ENCODE measurements at regions not wholly inside any gene's neighbourhood (a gene's known extent, or its start where the extent isn't known, plus 50 kb on each side); places are given as distances from the start of the nearest gene placed in this dataset.

GRCh38 chr6:163950159-163950558 lies 535.6 kb downstream of the QKI start:
- H3K4me1 Mint-ChIP-seq = no peaks in the 10 kb centered on the region
- CTCF ChIA-PET = no interaction called here

DNA sequence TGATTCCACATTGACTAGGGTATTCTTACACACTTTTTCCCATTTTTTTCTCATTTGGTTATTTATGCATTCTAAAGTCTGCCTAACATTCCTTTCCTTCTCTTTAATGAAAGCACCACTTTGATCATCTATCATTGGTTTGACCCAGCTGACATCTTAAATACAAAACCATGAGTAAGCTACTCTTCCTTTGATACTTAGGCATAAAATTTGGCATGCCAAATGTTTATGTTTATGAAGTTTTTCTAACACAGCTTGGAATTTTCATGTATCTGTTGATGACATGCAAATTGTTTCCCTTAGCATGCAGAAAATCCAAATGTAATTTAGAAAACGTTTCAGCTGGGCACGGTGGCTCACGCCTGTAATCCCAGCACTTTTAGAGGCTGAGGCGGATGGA lies 534.9 kb downstream of the QKI start:
- no peaks in the 10 kb centered on the region for H3K4me1 Mint-ChIP-seq
- Histone ChIP-seq H3K4me1 (ENCODE audit: control insufficient read depth in 2 of 2, insufficient read depth in 2 of 2, low read length in 2 of 2) (no peaks in the 10 kb centered on the region), H3K4me3 (ENCODE audit: low read length) (no peak overlapping the region), H3K36me3 (ENCODE audit: control insufficient read depth in 2 of 3, insufficient read depth in 3 of 3, low read length in 3 of 3) (no peaks in the 10 kb centered on the region), H3K27me3 (ENCODE audit: control insufficient read depth in 2 of 2, insufficient read depth in 2 of 2, low read length in 2 of 2) (no peaks in the 10 kb centered on the region), H3K27ac (ENCODE audit: low read depth, low read length) (no peak overlapping the region), H3K9me3 (ENCODE audit: control insufficient read depth in 2 of 3, low read length in 3 of 3) (no peaks in the 10 kb centered on the region)
- peaks cover 12 to 43% (median 34%) of the 10 kb centered on the region in 5 donors for H3K27me3 Mint-ChIP-seq
- ChIA-PET POLR2A (no interaction called here), CTCF (no interaction called here)
- DNase-seq (no peak), ATAC-seq (no peak)
- no peak overlapping the region for H3K4me3 Mint-ChIP-seq
- H3K27ac Mint-ChIP-seq = no peak overlapping the region
- intact Hi-C loops (cut with micrococcal nuclease) = no loop called here
- peaks cover 0 to 2% (median 0%) of the 10 kb centered on the region in 11 donors for H3K9me3 Mint-ChIP-seq
- no peaks in the 10 kb centered on the region for H3K36me3 Mint-ChIP-seq

More at GRCh38 chr6:163950159-163950558, 535.6 kb downstream of the QKI start:
- no peaks in the 10 kb centered on the region for H3K36me3 Mint-ChIP-seq
- Histone ChIP-seq H3K4me1 (ENCODE audit: control insufficient read depth in 2 of 2, insufficient read depth in 2 of 2, low read length in 2 of 2) (no peaks in the 10 kb centered on the region), H3K27me3 (ENCODE audit: control insufficient read depth in 2 of 2, insufficient read depth in 2 of 2, low read length in 2 of 2) (no peaks in the 10 kb centered on the region), H3K36me3 (ENCODE audit: control insufficient read depth in 2 of 3, insufficient read depth in 3 of 3, low read length in 3 of 3) (no peaks in the 10 kb centered on the region), H3K4me3 (ENCODE audit: low read length) (no peak overlapping the region), H3K9me3 (ENCODE audit: control insufficient read depth in 2 of 3, low read length in 3 of 3) (no peaks in the 10 kb centered on the region), H3K27ac (ENCODE audit: low read depth, low read length) (no peak overlapping the region)
- no peak overlapping the region for H3K27ac Mint-ChIP-seq
- DNase-seq (no peak), ATAC-seq (no peak)
- no peak overlapping the region for H3K4me3 Mint-ChIP-seq
- POLR2A ChIA-PET = no interaction called here
- peaks cover 0 to 2% (median 0%) of the 10 kb centered on the region in 11 donors for H3K9me3 Mint-ChIP-seq
- peaks cover 11 to 51% (median 30%) of the 10 kb centered on the region in 5 donors for H3K27me3 Mint-ChIP-seq
- intact Hi-C loops (cut with micrococcal nuclease) = no loop called here

GRCh38 chr6:163948250-163948649 lies 533.7 kb downstream of the QKI start:
- Mint-ChIP-seq H3K27me3 (peaks cover 18 to 41% (median 34%) of the 10 kb centered on the region in 5 donors), H3K27ac (no peak overlapping the region), H3K4me3 (no peak overlapping the region), H3K4me1 (no peaks in the 10 kb centered on the region), H3K36me3 (no peaks in the 10 kb centered on the region), H3K9me3 (peaks cover 0 to 2% (median 0%) of the 10 kb centered on the region in 11 donors)
- no peaks in the 10 kb centered on the region for H3K27me3 ChIP-seq (ENCODE audit: control insufficient read depth in 2 of 2, insufficient read depth in 2 of 2, low read length in 2 of 2)
- intact Hi-C loops (cut with micrococcal nuclease) = no loop called here
- no peak overlapping the region for H3K27ac ChIP-seq (ENCODE audit: low read depth, low read length)
- CTCF ChIA-PET = no interaction called here
- H3K9me3 ChIP-seq (ENCODE audit: control insufficient read depth in 2 of 3, low read length in 3 of 3) = no peaks in the 10 kb centered on the region
- no peaks in the 10 kb centered on the region for H3K4me1 ChIP-seq (ENCODE audit: control insufficient read depth in 2 of 2, insufficient read depth in 2 of 2, low read length in 2 of 2)
- ATAC-seq (no peak), DNase-seq (no peak)
- POLR2A ChIA-PET = no interaction called here
- no peaks in the 10 kb centered on the region for H3K36me3 ChIP-seq (ENCODE audit: control insufficient read depth in 2 of 3, insufficient read depth in 3 of 3, low read length in 3 of 3)
- H3K4me3 ChIP-seq (ENCODE audit: low read length) = no peak overlapping the region

GRCh38 chr6:163947276-163947675 lies 532.8 kb downstream of the QKI start:
- no peaks in the 10 kb centered on the region for H3K4me1 Mint-ChIP-seq
- CTCF ChIA-PET = interaction anchor here (0.6 kb wide), 1 partner anchor 1090 kb away, joined by 3 read pairs; no protein-coding TSS in a partner anchor
- no peak overlapping the region for H3K27ac Mint-ChIP-seq
- POLR2A ChIA-PET = no interaction called here
- DNase-seq = no peak
- ATAC-seq = no peak
- H3K4me3 Mint-ChIP-seq = no peak overlapping the region
- intact Hi-C loops (cut with micrococcal nuclease) = no loop called here
- H3K9me3 Mint-ChIP-seq = peaks cover 0 to 2% (median 0%) of the 10 kb centered on the region in 11 donors
- Histone ChIP-seq H3K27me3 (ENCODE audit: control insufficient read depth in 2 of 2, insufficient read depth in 2 of 2, low read length in 2 of 2) (no peaks in the 10 kb centered on the region), H3K27ac (ENCODE audit: low read depth, low read length) (no peak overlapping the region), H3K4me1 (ENCODE audit: control insufficient read depth in 2 of 2, insufficient read depth in 2 of 2, low read length in 2 of 2) (no peaks in the 10 kb centered on the region), H3K36me3 (ENCODE audit: control insufficient read depth in 2 of 3, insufficient read depth in 3 of 3, low read length in 3 of 3) (no peaks in the 10 kb centered on the region), H3K4me3 (ENCODE audit: low read length) (no peak overlapping the region), H3K9me3 (ENCODE audit: control insufficient read depth in 2 of 3, low read length in 3 of 3) (no peaks in the 10 kb centered on the region)
- H3K27me3 Mint-ChIP-seq = peaks cover 15 to 45% (median 36%) of the 10 kb centered on the region in 5 donors
- no peaks in the 10 kb centered on the region for H3K36me3 Mint-ChIP-seq

DNA sequence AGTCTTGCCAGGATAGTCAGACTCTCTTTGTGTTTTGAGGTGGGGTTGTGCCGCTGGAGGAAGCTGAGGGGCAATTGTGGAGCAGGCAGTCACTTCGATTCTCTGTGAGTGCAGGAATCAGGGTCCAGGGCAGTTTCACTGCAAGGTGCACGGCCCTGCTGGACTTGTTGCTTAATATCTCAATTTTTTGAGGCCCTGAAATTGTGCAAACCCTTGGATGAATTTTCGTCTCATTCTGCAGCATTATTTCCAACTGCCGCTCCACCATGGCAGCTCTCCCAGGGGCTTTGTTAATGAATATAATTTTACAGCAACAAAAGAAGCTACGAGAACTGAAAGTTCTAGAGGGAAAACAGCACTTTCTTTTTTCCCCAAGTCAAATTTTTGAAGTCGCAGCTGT lies 531.9 kb downstream of the QKI start:
- CTCF ChIA-PET = interaction anchor here (0.6 kb wide), 1 partner anchor 1089 kb away, joined by 3 read pairs; no protein-coding TSS in a partner anchor
- peaks cover 16 to 52% (median 39%) of the 10 kb centered on the region in 5 donors for H3K27me3 Mint-ChIP-seq

GRCh38 chr6:163945808-163946207 lies 531.3 kb downstream of the QKI start:
- Mint-ChIP-seq H3K36me3 (no peaks in the 10 kb centered on the region), H3K9me3 (peaks cover 0 to 2% (median 0%) of the 10 kb centered on the region in 11 donors), H3K4me1 (no peaks in the 10 kb centered on the region), H3K4me3 (no peak overlapping the region), H3K27ac (no peak overlapping the region), H3K27me3 (peaks cover 16 to 49% (median 39%) of the 10 kb centered on the region in 5 donors)
- no peak for ATAC-seq
- H3K9me3 ChIP-seq (ENCODE audit: control insufficient read depth in 2 of 3, low read length in 3 of 3) = no peaks in the 10 kb centered on the region
- no peak overlapping the region for H3K27ac ChIP-seq (ENCODE audit: low read depth, low read length)
- no peaks in the 10 kb centered on the region for H3K4me1 ChIP-seq (ENCODE audit: control insufficient read depth in 2 of 2, insufficient read depth in 2 of 2, low read length in 2 of 2)
- intact Hi-C loops (cut with micrococcal nuclease) = no loop called here
- no peaks in the 10 kb centered on the region for H3K27me3 ChIP-seq (ENCODE audit: control insufficient read depth in 2 of 2, insufficient read depth in 2 of 2, low read length in 2 of 2)
- ChIA-PET POLR2A (no interaction called here), CTCF (no interaction called here)
- DNase-seq = no peak
- H3K4me3 ChIP-seq (ENCODE audit: low read length) = no peak overlapping the region
- H3K36me3 ChIP-seq (ENCODE audit: control insufficient read depth in 2 of 3, insufficient read depth in 3 of 3, low read length in 3 of 3) = no peaks in the 10 kb centered on the region

More for the DNA sequence above, 531.9 kb downstream of the QKI start:
- Histone ChIP-seq H3K36me3 (ENCODE audit: control insufficient read depth in 2 of 3, insufficient read depth in 3 of 3, low read length in 3 of 3) (no peaks in the 10 kb centered on the region), H3K4me1 (ENCODE audit: control insufficient read depth in 2 of 2, insufficient read depth in 2 of 2, low read length in 2 of 2) (no peaks in the 10 kb centered on the region), H3K27me3 (ENCODE audit: control insufficient read depth in 2 of 2, insufficient read depth in 2 of 2, low read length in 2 of 2) (no peaks in the 10 kb centered on the region), H3K4me3 (ENCODE audit: low read length) (no peak overlapping the region), H3K9me3 (ENCODE audit: control insufficient read depth in 2 of 3, low read length in 3 of 3) (no peaks in the 10 kb centered on the region), H3K27ac (ENCODE audit: low read depth, low read length) (no peak overlapping the region)
- Mint-ChIP-seq H3K4me3 (no peak overlapping the region), H3K4me1 (no peaks in the 10 kb centered on the region), H3K27ac (no peak overlapping the region), H3K36me3 (no peaks in the 10 kb centered on the region), H3K9me3 (peaks cover 0 to 2% (median 0%) of the 10 kb centered on the region in 11 donors)
- intact Hi-C loops (cut with micrococcal nuclease) = no loop called here
- POLR2A ChIA-PET = no interaction called here
- DNase-seq (no peak), ATAC-seq (no peak)

DNA sequence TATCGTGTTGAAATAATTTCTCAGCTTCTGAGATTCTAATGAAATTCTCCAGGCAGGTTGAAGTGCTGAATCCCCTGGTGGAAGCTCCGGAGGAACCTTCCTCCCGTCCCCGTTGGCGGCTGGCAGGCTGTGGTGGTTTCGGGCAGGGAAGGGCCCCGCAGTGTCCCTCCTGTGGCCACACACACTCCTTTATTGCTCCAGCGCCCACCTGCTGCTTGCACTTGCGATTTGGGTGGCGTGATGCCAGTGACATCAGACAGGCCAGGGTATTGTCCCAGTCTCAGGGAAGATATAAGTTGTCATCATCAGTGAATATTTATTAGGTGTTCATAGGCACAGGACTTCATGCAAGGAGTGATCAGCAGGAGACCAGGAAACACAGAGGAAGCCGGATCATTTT lies 530.4 kb downstream of the QKI start:
- no peak for ATAC-seq
- H3K9me3 ChIP-seq (ENCODE audit: control insufficient read depth in 2 of 3, low read length in 3 of 3) = no peaks in the 10 kb centered on the region
- ChIA-PET CTCF (no interaction called here), POLR2A (interaction anchor here (0.6 kb wide), 1 partner anchor 22 kb away, joined by 3 read pairs; no protein-coding TSS in a partner anchor)
- H3K27ac ChIP-seq (ENCODE audit: low read depth, low read length) = no peak overlapping the region
- H3K4me3 ChIP-seq (ENCODE audit: low read length) = no peak overlapping the region
- no peaks in the 10 kb centered on the region for H3K4me1 Mint-ChIP-seq
- H3K36me3 Mint-ChIP-seq = no peaks in the 10 kb centered on the region
- no peak for DNase-seq
- H3K36me3 ChIP-seq (ENCODE audit: control insufficient read depth in 2 of 3, insufficient read depth in 3 of 3, low read length in 3 of 3) = no peaks in the 10 kb centered on the region
- no peaks in the 10 kb centered on the region for H3K4me1 ChIP-seq (ENCODE audit: control insufficient read depth in 2 of 2, insufficient read depth in 2 of 2, low read length in 2 of 2)
- no peaks in the 10 kb centered on the region for H3K27me3 ChIP-seq (ENCODE audit: control insufficient read depth in 2 of 2, insufficient read depth in 2 of 2, low read length in 2 of 2)
- no peak overlapping the region for H3K4me3 Mint-ChIP-seq
- H3K27me3 Mint-ChIP-seq = peaks cover 16 to 58% (median 46%) of the 10 kb centered on the region in 5 donors
- intact Hi-C loops (cut with micrococcal nuclease) = no loop called here
- no peak overlapping the region for H3K27ac Mint-ChIP-seq
- H3K9me3 Mint-ChIP-seq = peaks cover 0 to 8% (median 0%) of the 10 kb centered on the region in 11 donors
